Neuron (in vitro differentiated cells): ENCODE measurements at regions not wholly inside any gene's neighbourhood (a gene's known extent, or its start where the extent isn't known, plus 50 kb on each side); places are given as distances from the start of the nearest gene placed in this dataset.

Experiments
- H2AFZ ChIP-seq: one replicate; pipeline ENCODE4 v1.6.1; 2013; ENCODE audit warnings: low read depth, mild to moderate bottlenecking, inconsistent platforms, low read length, moderate library complexity
- H3K27me3 ChIP-seq: one replicate; pipeline ENCODE4 v1.6.1; 2013; ENCODE audit warnings: low read length; ENCODE audit not compliant: insufficient read depth
- H3K36me3 ChIP-seq: one replicate; pipeline ENCODE4 v1.6.1; 2013; ENCODE audit warnings: low read length; ENCODE audit not compliant: insufficient read depth
- H3K4me1 ChIP-seq: one replicate; pipeline ENCODE4 v1.6.1; 2013; ENCODE audit warnings: low read length; ENCODE audit not compliant: insufficient read depth
- H3K4me3 ChIP-seq: 2 replicates; pipeline ENCODE4 v1.5.1; 2013; ENCODE audit warnings: mild to moderate bottlenecking, low read length, moderate library complexity
- H3K9me3 ChIP-seq: one replicate; pipeline ENCODE4 v1.6.1; 2013; ENCODE audit warnings: low read length

DNA sequence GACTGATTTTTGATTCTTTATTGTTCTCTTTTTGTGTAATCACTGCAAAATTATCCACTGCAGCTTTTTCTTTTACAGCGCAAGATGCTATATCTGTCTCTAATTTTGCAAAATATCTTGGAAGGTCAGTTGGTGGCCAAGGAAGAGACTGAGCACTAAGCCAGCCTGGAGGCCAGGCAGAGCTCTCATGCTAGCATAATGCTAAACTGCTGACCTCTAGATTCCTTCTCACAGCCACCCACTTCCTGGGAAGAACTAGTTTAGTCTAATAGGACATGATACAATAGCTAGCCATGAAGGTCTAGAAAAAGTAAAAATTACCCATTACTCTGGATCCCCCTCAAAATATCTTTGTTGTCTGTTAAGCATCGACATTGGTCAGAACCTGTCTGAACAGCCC, 227.2 kb upstream of the ARHGAP20 start:
- no peak overlapping the region for H3K4me3 ChIP-seq
- H3K4me1 ChIP-seq: no peaks in the 10 kb centered on the region
- H3K9me3 ChIP-seq: no peaks in the 10 kb centered on the region
- no peak overlapping the region for H2AFZ ChIP-seq
- H3K36me3 ChIP-seq: no peaks in the 10 kb centered on the region
- H3K27me3 ChIP-seq: no peaks in the 10 kb centered on the region

DNA sequence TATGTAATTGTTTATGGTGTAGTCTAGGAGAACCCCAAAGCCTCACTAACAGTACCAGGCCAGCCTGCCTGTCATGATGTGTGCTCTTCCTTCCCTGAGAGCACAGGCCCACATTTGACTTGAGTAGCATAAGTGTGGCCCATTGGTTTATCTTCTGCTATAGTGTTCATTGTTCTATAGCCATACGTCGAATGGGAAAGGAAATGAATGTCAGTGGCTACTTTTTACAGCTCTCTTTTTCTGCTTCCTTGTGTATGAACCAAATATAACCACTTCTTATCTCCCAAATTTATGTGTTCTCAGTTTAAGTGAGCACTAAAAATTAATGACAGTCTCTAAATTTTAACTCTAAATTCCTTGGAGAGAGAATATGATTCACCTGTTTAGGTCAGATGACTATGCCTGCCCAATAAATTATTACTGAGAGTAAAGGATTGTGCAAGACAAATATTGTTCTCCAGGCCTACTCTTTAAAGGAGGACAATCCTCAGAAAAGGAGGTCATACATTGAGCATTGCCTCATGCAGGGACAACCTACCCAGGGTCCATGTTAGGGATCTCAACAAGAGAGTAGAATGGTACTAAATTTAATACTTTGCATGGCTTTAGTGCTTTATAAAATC, 222.9 kb upstream of the ARHGAP20 start:
- no peaks in the 10 kb centered on the region for H3K9me3 ChIP-seq

DNA sequence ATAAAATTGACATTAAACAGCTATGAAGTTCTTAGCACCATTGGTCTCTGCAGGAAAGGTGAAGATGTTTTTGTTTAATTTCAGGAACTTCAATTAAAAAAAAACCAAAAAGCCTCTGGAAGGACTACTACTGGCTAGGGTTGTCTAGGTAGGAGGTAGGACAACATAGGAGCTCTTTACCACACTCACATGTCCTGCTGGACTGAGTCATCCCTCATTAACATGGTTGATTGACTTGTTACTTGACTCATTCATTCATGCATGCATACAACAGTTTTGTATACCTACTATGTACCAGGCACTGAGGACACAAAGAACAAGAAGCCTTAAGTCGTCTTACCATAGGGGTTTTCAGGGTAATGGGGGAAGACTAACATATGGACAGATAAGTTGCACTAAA, 216.9 kb upstream of the ARHGAP20 start:
- Histone ChIP-seq H3K4me3 (no peak overlapping the region), H3K27me3 (no peaks in the 10 kb centered on the region), H3K36me3 (no peaks in the 10 kb centered on the region), H3K4me1 (no peaks in the 10 kb centered on the region), H2AFZ (no peak overlapping the region), H3K9me3 (no peaks in the 10 kb centered on the region)

More for the DNA sequence above, 222.9 kb upstream of the ARHGAP20 start:
- Histone ChIP-seq H3K36me3 (no peaks in the 10 kb centered on the region), H2AFZ (no peak overlapping the region), H3K4me3 (no peak overlapping the region), H3K27me3 (no peaks in the 10 kb centered on the region), H3K4me1 (no peaks in the 10 kb centered on the region)

DNA sequence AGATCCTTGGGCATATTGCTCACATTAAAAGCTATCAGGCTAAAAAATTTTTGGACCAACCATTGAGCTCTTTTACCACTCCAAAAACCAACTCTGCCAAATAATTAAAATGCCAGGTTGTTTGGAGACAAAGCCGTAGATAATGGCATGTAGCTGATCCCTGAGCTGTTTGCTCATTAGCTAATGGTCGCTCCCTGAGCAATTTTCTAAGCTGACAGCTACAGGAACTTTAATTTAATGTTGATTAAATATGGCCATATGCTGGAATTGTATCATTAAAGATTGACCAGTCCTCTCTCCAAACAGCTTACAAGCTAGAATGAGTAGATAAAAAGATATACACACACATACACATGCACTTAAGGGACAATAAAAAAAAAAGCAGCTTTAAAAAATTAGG, 216.2 kb upstream of the ARHGAP20 start:
- H3K4me1 ChIP-seq: no peaks in the 10 kb centered on the region
- no peak overlapping the region for H3K4me3 ChIP-seq
- no peaks in the 10 kb centered on the region for H3K36me3 ChIP-seq
- no peaks in the 10 kb centered on the region for H3K9me3 ChIP-seq
- H3K27me3 ChIP-seq: no peaks in the 10 kb centered on the region
- no peak overlapping the region for H2AFZ ChIP-seq

DNA sequence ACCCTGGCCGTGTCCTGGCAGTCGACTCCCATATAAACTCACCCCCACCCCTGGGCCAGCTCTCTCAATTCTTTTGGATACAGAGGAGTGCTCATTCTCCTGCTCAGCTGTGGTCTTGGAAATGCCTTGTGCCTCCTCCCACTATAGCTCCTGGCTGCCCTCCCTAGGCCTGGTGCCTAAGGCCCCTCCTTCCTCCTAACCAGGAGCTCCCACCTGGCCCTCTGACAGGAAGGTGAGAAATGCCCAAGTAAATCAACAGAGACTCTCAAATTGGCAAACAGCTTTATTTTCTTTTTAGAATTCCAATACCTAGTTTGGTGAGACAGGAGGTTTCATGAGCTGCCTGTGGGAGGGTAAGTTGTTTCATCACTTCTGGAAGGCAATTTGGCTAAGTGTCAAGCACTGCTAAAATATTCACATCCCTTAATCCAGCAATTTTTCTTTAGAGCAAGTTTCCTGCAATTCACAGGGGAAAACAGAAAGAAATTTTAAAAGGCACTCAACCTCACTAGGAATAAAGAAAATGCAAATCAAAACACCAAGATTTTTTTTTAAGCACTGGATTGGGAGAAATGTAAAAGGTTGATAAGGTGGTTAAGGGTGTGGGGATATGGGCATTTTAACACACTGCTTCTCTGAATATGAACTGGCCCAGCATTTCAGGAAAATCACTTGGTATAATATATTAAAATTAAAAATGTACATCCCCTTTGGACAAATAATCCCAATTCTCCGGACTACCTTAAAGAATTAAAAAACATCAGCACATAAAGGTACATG, 209.7 kb upstream of the ARHGAP20 start:
- Histone ChIP-seq H3K4me3 (no peak overlapping the region), H3K36me3 (no peaks in the 10 kb centered on the region), H3K27me3 (no peaks in the 10 kb centered on the region), H3K9me3 (no peaks in the 10 kb centered on the region), H2AFZ (no peak overlapping the region), H3K4me1 (no peaks in the 10 kb centered on the region)

DNA sequence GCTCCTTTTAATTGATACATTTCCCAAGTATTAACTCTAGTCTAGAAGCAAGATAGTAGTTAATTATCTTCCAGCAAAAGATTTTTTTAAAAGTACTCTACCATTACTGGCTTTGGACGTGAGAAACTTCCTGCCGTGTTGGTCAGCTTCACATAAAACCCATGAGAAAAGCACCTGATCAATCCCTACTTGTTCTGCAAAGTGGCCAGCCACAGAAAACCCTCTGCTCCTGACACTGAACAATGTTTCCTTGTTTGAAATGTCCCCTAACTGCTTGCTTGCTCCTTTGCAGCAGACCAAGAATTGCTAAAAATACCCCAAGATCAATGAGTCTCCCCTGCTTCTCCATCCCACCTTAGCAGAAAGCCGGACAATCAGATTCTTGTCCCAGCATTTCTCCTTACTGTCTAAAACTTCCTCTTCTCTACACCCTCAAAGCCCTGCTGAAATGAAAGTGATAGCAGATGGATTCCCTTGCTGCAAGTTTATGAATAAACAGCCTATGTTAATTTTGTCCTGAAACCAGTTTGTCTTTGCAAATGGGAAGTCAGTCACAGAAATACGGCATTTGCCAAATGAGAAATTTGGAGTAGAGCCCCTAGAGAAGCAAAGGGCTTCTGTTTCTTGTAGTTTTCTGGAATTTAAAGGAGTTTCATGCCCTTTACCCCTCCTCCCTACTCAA, 207.1 kb upstream of the ARHGAP20 start:
- H3K36me3 ChIP-seq: no peaks in the 10 kb centered on the region
- H3K4me1 ChIP-seq: no peaks in the 10 kb centered on the region
- no peak overlapping the region for H2AFZ ChIP-seq
- no peak overlapping the region for H3K4me3 ChIP-seq
- H3K27me3 ChIP-seq: no peaks in the 10 kb centered on the region
- no peaks in the 10 kb centered on the region for H3K9me3 ChIP-seq

DNA sequence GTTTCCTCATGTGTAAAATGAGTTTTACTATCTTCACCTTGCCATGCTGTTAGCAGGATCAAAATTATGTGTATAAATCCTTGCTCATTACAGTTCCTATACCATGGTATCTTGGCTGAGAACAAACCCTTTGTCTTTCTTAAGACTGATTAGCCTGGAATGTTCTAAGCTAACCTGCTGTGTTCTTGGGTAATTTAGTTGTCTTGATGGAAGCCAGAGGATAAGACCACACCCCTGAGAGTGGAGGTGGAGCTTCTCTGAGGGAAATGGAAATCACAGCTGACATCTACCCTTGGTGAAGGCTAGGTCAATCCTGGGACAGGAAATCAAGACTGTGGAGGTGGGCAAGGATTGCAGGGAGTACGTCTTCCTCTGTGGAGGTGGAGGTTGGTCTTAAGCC, 206.1 kb upstream of the ARHGAP20 start:
- no peaks in the 10 kb centered on the region for H3K9me3 ChIP-seq
- H3K4me1 ChIP-seq: no peaks in the 10 kb centered on the region
- H3K36me3 ChIP-seq: no peaks in the 10 kb centered on the region
- H3K4me3 ChIP-seq: no peak overlapping the region
- H2AFZ ChIP-seq: no peak overlapping the region
- no peaks in the 10 kb centered on the region for H3K27me3 ChIP-seq

DNA sequence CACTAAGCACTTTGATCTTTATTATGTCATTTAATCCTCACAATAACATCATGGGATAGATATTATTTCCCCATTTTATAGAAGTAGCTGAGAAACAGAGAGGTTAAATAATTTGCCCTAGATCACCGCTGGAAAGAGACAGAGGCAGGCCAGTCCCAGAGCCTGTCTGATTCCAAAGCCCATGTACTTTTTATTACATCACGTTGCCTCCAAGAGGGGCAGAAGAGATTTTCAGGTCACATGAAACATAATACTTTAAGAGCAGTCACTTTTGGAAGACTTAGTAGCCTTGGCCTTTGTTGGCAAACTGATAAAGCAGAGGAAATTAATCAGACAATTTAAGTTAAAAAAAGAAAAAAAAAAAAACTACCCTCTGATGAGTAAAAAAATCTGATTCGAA, 200.2 kb upstream of the ARHGAP20 start:
- Histone ChIP-seq H3K4me1 (no peaks in the 10 kb centered on the region), H3K36me3 (no peaks in the 10 kb centered on the region), H3K27me3 (no peaks in the 10 kb centered on the region), H3K4me3 (no peak overlapping the region), H2AFZ (no peak overlapping the region), H3K9me3 (no peaks in the 10 kb centered on the region)

DNA sequence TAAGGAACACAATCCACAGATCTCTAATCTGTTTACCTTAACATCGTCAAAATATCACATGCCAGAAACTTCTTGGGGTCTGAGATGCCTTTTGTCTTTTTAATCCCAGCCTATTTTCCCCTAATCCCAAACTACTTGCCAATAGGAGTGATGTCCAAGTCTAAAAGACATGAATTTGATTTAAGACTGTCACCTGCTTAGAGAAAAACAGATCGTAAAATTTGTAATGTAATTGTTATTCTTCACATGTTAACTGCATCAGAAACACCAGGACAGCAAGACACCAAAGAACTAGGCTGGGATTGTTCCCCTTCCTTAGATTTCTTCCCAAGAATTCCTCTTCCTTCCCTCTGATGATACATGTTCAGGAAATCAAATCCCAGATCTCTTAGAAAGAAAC, 198.1 kb upstream of the ARHGAP20 start:
- Histone ChIP-seq H2AFZ (no peak overlapping the region), H3K9me3 (no peaks in the 10 kb centered on the region), H3K4me3 (no peak overlapping the region), H3K4me1 (no peaks in the 10 kb centered on the region), H3K27me3 (no peaks in the 10 kb centered on the region), H3K36me3 (no peaks in the 10 kb centered on the region)

DNA sequence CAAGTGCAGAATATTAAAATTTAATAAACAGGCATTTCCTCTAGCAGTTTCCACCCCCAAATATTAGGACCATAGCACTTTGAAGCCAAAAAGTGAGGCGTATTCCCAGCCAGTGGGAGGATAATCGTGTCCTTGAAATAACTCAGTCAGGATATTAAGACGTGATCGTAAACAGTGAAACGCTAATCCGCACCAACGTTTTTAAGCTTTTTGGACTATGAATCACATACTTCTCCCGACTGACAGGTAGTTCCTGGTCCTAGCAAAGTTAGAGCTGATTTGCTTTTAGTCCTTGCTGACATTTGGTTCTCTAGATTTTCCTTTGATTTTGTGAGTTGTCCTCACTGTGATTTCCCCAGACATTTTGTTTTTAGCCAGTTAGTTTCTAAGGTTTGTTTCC, 197.1 kb upstream of the ARHGAP20 start:
- Histone ChIP-seq H3K4me1 (no peaks in the 10 kb centered on the region), H3K27me3 (no peaks in the 10 kb centered on the region), H3K9me3 (no peaks in the 10 kb centered on the region), H2AFZ (no peak overlapping the region), H3K36me3 (no peaks in the 10 kb centered on the region), H3K4me3 (no peak overlapping the region)

DNA sequence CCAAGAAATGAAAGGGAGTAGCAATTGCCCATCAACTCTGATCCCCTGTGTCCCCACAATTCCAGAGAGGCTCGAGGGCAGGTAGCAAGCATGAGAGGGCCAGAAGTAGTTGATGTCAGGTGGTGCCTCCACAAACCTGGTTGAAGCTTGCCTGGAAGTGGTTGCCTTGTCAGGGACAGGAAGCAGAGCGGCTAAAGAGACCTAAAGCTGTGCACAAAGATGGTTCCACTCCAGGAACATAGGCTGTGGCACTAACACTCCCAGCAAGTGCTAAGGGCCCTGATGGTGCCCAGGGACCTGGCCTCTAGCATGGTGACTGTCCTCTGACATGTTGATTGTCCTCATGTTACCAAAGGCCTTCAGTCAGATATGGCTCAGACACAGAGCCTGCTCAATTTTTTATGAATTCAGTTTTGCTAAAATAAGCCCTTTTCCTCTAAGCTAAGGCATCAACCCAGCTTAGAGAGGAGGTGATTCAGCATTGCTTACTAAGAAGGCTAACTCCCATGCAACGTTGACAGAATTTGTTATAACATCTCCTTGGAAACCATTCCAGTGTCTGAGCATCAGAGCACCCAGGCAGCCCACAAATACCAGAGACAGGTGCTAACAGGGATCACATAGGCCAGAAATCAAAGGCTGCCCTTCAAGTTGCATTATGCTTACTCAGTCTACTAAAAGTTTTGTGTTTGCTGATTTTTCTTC, 196.3 kb upstream of the ARHGAP20 start:
- no peaks in the 10 kb centered on the region for H3K36me3 ChIP-seq
- H3K27me3 ChIP-seq: no peaks in the 10 kb centered on the region
- no peaks in the 10 kb centered on the region for H3K9me3 ChIP-seq
- no peaks in the 10 kb centered on the region for H3K4me1 ChIP-seq
- H3K4me3 ChIP-seq: no peak overlapping the region
- H2AFZ ChIP-seq: no peak overlapping the region

DNA sequence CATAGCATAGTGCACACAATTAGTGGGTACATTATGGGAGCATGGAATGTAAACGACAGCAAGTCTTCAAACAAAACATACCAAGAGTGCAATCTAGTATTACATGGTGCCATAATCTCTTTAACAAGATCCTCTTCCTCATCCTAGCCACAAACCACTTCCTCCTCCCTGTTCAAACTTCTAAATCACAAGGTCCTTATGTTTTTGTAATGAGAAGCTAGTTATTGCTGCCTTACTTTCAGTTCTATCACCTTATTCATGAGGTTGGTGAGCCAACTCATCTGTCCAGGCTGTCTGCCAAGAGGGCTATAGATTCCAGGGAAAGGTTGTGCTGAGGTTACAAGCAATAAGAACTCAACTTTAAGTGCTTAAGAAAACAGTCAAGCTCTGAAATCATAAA, 195.4 kb upstream of the ARHGAP20 start:
- no peaks in the 10 kb centered on the region for H3K27me3 ChIP-seq
- no peaks in the 10 kb centered on the region for H3K9me3 ChIP-seq
- no peaks in the 10 kb centered on the region for H3K4me1 ChIP-seq
- H3K4me3 ChIP-seq: no peak overlapping the region
- no peak overlapping the region for H2AFZ ChIP-seq
- no peaks in the 10 kb centered on the region for H3K36me3 ChIP-seq

DNA sequence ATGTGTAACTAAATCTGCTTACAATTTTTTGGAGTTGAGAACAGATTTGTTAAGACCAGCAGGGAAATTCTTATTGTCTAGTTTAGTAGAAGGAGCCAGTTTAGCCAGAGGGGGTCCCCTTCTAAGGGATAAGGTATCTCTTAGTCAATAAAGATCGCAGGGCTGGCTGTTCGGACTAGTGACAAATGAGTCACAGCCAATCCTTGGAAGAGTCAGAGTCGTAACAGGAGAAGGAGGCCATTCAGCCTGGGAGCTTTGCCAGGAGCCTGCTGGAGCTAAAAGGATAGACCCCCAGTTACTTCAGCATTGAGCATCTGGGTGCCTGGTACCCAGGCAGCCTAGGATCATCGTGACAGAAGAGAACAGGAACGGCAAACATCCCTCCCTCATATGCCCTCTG, 191.6 kb upstream of the ARHGAP20 start:
- H3K36me3 ChIP-seq: no peaks in the 10 kb centered on the region
- no peak overlapping the region for H3K4me3 ChIP-seq
- H3K4me1 ChIP-seq: no peaks in the 10 kb centered on the region
- H3K27me3 ChIP-seq: no peaks in the 10 kb centered on the region
- no peak overlapping the region for H2AFZ ChIP-seq
- no peaks in the 10 kb centered on the region for H3K9me3 ChIP-seq
